ENCODE measurements at regions not wholly inside any gene's neighbourhood (a gene's known extent, or its start where the extent isn't known, plus 50 kb on each side); places are given as distances from the start of the nearest gene placed in this dataset.

GRCh38 chr10:61822781-61823230 is 78.7 kb upstream of the ARID5B start:
- TF ChIP-seq TAF1 (IDR thresholded peaks at IDR 0.05; ENCODE audit: low read depth, low read length) (no peak), POLR2A (IDR thresholded peaks at IDR 0.05; ENCODE audit: low read depth, low read length) (no peak), POLR2AphosphoS5 (IDR thresholded peaks at IDR 0.05; ENCODE audit: low read depth, low read length) (no peak), PAX5 (IDR thresholded peaks at IDR 0.05; ENCODE audit: insufficient read depth, low read length, severe bottlenecking) (no peak), SPI1 (IDR thresholded peaks at IDR 0.05; ENCODE audit: low read depth, low read length) (no peak)

Data from GM12891 (cell line).